HL-60 (cell line): ENCODE measurements at regions not wholly inside any gene's neighbourhood (a gene's known extent, or its start where the extent isn't known, plus 50 kb on each side); places are given as distances from the start of the nearest gene placed in this dataset.

ENCODE experiments used
- POLR2AphosphoS5 ChIP-seq: IDR thresholded peaks from 2 replicates; pipeline ENCODE4 v1.6.1; 2012; ENCODE audit warnings: low read depth
- SPI1 ChIP-seq: IDR thresholded peaks from 2 replicates; pipeline ENCODE4 v1.6.1; 2012; ENCODE audit warnings: low read depth, mild to moderate bottlenecking, borderline replicate concordance
- TF ChIP-seq, protein P1 (sequence below): IDR thresholded peaks from one replicate; pipeline ENCODE4 v1.5.1; 2011; ENCODE audit warnings: low read length, control low read depth, inconsistent platforms; ENCODE audit not compliant: insufficient read depth
- TF ChIP-seq, protein P2 (sequence below): IDR thresholded peaks from 2 replicates; pipeline ENCODE4 v1.6.1; 2012; ENCODE audit warnings: low read depth; ENCODE audit not compliant: insufficient replicate concordance

DNA sequence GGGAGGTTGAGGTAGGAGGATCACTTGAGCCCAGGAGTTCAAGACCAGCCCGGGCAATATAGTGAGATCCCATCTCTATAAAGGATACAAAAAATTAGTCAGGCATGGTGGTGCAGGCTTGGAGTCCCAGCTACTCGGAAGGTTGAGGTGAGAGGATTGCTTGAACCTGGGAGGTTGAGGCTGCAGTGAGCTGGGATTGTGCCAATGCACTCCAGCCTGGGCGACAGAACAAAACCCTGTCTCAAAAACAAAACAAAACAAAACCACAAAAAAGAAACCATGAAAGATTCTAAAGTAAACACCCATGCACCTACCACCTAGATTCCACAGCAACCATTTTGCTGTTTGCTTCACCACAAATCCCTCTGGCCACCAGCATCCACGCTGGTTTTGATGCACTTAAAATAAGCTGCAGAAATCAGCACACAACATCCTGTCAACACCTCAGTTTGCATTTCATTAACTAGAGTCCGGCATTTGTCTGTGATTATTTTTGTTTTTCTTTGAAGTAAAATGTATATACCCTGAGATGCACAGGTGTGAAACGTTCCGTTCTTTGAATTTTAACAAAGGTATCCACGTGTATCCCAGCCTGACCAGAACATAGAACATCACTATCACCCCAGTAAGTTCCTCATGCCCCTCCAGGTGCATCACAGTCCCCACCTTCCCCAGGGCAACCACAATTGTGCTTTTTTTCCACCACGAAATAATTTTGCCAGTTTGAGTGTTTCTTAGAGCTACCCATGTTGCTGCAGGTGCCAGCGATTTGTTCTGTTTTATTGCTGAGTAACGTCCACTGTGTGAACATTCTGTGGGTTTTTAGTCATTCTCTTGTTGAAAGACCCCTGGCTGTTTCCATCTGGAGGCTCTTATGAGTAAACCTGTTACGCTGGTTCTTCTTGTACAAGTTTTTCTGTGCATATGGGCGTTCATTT, 191.5 kb downstream of the SEC14L1 start:
- TF ChIP-seq, protein P1, sequence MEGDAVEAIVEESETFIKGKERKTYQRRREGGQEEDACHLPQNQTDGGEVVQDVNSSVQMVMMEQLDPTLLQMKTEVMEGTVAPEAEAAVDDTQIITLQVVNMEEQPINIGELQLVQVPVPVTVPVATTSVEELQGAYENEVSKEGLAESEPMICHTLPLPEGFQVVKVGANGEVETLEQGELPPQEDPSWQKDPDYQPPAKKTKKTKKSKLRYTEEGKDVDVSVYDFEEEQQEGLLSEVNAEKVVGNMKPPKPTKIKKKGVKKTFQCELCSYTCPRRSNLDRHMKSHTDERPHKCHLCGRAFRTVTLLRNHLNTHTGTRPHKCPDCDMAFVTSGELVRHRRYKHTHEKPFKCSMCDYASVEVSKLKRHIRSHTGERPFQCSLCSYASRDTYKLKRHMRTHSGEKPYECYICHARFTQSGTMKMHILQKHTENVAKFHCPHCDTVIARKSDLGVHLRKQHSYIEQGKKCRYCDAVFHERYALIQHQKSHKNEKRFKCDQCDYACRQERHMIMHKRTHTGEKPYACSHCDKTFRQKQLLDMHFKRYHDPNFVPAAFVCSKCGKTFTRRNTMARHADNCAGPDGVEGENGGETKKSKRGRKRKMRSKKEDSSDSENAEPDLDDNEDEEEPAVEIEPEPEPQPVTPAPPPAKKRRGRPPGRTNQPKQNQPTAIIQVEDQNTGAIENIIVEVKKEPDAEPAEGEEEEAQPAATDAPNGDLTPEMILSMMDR, result no peak
- TF ChIP-seq POLR2AphosphoS5, result no peak
- TF ChIP-seq, protein P2, sequence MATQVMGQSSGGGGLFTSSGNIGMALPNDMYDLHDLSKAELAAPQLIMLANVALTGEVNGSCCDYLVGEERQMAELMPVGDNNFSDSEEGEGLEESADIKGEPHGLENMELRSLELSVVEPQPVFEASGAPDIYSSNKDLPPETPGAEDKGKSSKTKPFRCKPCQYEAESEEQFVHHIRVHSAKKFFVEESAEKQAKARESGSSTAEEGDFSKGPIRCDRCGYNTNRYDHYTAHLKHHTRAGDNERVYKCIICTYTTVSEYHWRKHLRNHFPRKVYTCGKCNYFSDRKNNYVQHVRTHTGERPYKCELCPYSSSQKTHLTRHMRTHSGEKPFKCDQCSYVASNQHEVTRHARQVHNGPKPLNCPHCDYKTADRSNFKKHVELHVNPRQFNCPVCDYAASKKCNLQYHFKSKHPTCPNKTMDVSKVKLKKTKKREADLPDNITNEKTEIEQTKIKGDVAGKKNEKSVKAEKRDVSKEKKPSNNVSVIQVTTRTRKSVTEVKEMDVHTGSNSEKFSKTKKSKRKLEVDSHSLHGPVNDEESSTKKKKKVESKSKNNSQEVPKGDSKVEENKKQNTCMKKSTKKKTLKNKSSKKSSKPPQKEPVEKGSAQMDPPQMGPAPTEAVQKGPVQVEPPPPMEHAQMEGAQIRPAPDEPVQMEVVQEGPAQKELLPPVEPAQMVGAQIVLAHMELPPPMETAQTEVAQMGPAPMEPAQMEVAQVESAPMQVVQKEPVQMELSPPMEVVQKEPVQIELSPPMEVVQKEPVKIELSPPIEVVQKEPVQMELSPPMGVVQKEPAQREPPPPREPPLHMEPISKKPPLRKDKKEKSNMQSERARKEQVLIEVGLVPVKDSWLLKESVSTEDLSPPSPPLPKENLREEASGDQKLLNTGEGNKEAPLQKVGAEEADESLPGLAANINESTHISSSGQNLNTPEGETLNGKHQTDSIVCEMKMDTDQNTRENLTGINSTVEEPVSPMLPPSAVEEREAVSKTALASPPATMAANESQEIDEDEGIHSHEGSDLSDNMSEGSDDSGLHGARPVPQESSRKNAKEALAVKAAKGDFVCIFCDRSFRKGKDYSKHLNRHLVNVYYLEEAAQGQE, result no peak
- no peak for TF ChIP-seq SPI1
